Cardiac muscle cell (in vitro differentiated cells and primary cell): ENCODE measurements at regions not wholly inside any gene's neighbourhood (a gene's known extent, or its start where the extent isn't known, plus 50 kb on each side); places are given as distances from the start of the nearest gene placed in this dataset.

Experiments
- DNase-seq, 2 donors: peaks; one replicate each; pipeline versions ENCODE4 v3.0.0 to v3.0.0-alpha.2; 2010 to 2017; ENCODE audit warnings: low read depth in 1 of 2, low spot score in 1 of 2
- H3K27ac ChIP-seq: fragments of 200-600 bp; sonication (generic); 2 replicates; pipeline ENCODE4 v1.5.1; 2016
- H3K27me3 ChIP-seq: fragments of 200-600 bp; sonication (generic); 2 replicates; pipeline ENCODE4 v1.6.0; 2016; ENCODE audit warnings: control low read depth
- H3K36me3 ChIP-seq: fragments of 200-600 bp; sonication (generic); 2 replicates; pipeline ENCODE4 v1.5.1; 2016; ENCODE audit warnings: control low read depth
- H3K4me1 ChIP-seq: fragments of 200-600 bp; sonication (generic); 2 replicates; pipeline ENCODE4 v1.8.1; 2017; ENCODE audit warnings: low read depth, mild to moderate bottlenecking, mixed run types
- H3K4me3 ChIP-seq: fragments of 200-600 bp; sonication (generic); 2 replicates; pipeline ENCODE4 v1.5.1; 2016; ENCODE audit warnings: mild to moderate bottlenecking
- H3K9me3 ChIP-seq: fragments of 200-600 bp; sonication (generic); 2 replicates; pipeline ENCODE4 v1.5.1; 2017; ENCODE audit warnings: low read depth, mild to moderate bottlenecking, control low read depth
- TF ChIP-seq, protein P1 (sequence below): IDR thresholded peaks from 2 replicates; pipeline ENCODE4 v1.5.1; 2012; ENCODE audit warnings: low read depth, mild to moderate bottlenecking, low read length

DNA sequence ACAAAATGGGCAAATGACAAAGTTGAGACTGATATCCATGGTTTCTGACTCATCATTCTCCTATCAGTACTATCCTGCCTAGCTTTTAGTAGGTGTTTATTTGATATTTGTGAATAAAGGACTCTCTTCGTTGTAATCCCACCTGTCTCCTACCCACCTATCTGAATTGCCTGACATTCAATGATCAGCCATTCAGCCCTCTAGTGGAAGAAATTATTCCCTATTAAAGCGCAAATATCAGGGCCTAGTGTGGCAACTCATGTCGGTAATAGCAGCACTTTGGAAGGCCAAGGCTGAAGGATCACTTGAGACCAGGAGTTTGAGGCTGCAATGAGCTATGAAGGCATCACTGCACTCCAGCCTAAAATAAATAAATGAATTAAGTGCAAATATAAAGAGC, 195.7 kb upstream of the SETMAR start:
- Histone ChIP-seq H3K36me3 (no peaks in the 10 kb centered on the region), H3K27me3 (no peaks in the 10 kb centered on the region), H3K9me3 (no peaks in the 10 kb centered on the region), H3K27ac (no peak overlapping the region), H3K4me3 (no peak overlapping the region), H3K4me1 (no peaks in the 10 kb centered on the region)
- no peak for DNase-seq
- TF ChIP-seq, protein P1, sequence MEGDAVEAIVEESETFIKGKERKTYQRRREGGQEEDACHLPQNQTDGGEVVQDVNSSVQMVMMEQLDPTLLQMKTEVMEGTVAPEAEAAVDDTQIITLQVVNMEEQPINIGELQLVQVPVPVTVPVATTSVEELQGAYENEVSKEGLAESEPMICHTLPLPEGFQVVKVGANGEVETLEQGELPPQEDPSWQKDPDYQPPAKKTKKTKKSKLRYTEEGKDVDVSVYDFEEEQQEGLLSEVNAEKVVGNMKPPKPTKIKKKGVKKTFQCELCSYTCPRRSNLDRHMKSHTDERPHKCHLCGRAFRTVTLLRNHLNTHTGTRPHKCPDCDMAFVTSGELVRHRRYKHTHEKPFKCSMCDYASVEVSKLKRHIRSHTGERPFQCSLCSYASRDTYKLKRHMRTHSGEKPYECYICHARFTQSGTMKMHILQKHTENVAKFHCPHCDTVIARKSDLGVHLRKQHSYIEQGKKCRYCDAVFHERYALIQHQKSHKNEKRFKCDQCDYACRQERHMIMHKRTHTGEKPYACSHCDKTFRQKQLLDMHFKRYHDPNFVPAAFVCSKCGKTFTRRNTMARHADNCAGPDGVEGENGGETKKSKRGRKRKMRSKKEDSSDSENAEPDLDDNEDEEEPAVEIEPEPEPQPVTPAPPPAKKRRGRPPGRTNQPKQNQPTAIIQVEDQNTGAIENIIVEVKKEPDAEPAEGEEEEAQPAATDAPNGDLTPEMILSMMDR = no peak

DNA sequence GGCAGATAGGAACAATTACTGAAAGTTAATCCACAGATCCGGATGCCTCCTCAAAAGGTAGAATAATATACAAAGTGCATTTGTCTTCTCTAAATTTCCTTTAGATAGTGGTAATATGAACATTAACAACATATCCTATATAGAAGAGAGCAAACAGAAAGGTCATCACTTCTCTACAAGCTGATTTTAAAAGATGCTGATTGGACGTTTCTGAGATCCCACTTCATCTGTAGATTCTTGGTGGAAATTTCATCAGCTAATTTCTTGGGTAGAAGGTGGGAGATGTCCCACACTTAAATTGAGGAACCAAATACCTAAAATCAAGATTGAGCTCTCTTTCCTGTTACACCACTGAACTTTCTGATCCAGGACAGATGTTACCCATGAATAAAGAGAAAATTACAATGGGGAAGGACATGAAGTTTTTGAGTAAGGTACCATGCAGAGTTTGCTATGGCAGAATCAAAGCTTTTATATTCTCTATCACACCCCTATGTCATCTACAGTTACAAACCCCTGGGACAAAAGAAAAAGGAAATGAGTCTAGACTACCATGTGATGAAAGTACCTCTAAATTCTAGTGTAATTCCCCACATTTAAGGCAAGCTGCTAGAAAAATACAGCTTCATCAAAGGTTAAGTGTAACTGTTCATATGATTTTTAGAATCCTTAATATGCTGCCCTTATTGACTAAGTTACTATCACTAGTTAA, 189.2 kb upstream of the SETMAR start:
- no peaks in the 10 kb centered on the region for H3K4me1 ChIP-seq
- no peak overlapping the region for H3K27ac ChIP-seq
- TF ChIP-seq, protein P1 = no peak
- no peaks in the 10 kb centered on the region for H3K27me3 ChIP-seq
- DNase-seq = no peak
- no peaks in the 10 kb centered on the region for H3K9me3 ChIP-seq
- no peak overlapping the region for H3K4me3 ChIP-seq
- H3K36me3 ChIP-seq = no peaks in the 10 kb centered on the region

DNA sequence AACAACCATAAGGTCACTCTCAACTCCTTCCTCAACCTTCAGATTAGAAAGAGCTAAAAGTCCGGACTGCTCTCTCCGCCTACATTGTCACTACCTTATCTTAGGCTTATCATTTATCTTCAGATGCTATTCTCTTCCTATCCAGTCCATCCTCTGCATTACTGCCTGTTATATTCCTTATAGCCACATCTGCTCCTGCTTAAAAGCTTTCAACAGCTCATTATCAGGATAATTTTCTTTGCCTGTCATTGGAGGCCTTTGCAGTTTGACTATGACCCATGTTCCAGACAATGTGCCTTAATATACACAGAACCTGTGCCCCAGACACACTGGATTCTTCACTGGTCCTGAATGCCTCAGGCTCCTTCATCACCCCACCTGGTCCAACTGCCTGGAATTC, 184.1 kb upstream of the SETMAR start:
- TF ChIP-seq, protein P1 = no peak
- no peak for DNase-seq

DNA sequence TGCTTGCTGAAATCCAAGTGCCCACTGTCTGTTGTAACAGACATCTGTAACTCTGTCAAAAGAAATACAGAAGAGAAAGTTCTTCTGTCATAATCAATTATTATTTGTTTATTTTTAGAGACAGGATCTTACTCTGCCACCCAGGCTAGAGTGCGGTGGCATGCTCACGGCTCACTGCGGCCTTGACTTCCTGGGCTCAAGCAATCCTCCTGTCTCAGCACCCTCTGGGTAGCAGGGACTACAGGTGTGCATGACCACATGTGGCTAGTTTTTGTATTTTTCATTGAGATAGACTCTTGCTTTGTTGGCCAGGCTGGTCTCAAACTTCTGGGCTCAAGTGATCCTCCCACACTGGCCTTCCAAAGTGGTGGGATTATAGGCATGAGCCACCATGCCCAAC, 177.6 kb upstream of the SETMAR start:
- H3K4me1 ChIP-seq = no peaks in the 10 kb centered on the region
- H3K36me3 ChIP-seq = no peaks in the 10 kb centered on the region
- no peak for DNase-seq
- no peaks in the 10 kb centered on the region for H3K9me3 ChIP-seq
- no peak overlapping the region for H3K27ac ChIP-seq
- H3K4me3 ChIP-seq = no peak overlapping the region
- TF ChIP-seq, protein P1 = no peak
- no peaks in the 10 kb centered on the region for H3K27me3 ChIP-seq

More for the DNA sequence above, 184.1 kb upstream of the SETMAR start:
- Histone ChIP-seq H3K4me1 (no peaks in the 10 kb centered on the region), H3K9me3 (no peaks in the 10 kb centered on the region), H3K27me3 (no peaks in the 10 kb centered on the region), H3K4me3 (no peak overlapping the region), H3K27ac (no peak overlapping the region), H3K36me3 (no peaks in the 10 kb centered on the region)

DNA sequence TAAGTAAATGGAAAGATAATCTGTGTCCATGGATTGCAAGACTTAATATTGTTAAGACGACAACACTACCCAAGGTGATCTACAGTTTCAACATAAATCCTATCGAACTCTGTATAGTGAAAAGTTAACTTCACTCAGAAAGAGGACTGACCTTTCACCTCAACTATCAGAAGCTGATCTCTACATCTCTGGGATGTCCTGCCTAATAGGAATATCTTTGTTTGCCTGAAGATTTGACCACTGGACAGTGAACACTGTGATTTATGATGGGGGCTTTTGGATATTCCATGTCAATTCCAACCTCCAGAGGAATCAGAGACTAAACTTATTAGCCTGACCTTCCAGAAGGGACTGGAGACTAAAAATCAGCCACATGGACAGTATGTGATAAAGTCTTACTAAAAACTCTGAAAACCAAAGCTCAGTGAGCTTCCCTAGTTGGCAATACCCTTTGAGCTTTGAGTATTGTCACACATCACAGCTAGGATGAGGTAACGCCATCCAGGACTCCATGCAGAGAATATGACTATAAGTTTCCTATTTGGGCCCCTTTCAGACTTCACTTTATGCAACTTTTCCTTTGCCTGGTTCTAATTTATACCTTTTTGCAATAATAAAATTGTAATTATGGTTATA, 164.9 kb upstream of the SETMAR start:
- DNase-seq = no peak
- Histone ChIP-seq H3K4me3 (no peak overlapping the region), H3K36me3 (no peaks in the 10 kb centered on the region), H3K4me1 (no peaks in the 10 kb centered on the region), H3K27ac (no peak overlapping the region), H3K9me3 (no peaks in the 10 kb centered on the region), H3K27me3 (no peaks in the 10 kb centered on the region)
- TF ChIP-seq, protein P1 = no peak
